HCT116 (cell line): ENCODE measurements at regions not wholly inside any gene's neighbourhood (a gene's known extent, or its start where the extent isn't known, plus 50 kb on each side); places are given as distances from the start of the nearest gene placed in this dataset.

Source experiments
- CTCF ChIP-seq, 3 experiments: fragments of 200-600 bp in 1 of 3; sonication (generic) in 1 of 3; IDR thresholded peaks in 2 of 3; conservative IDR thresholded peaks in 1 of 3; 2 replicates each; pipeline ENCODE4 v1.5.1; 2012 to 2017; ENCODE audit warnings: low read depth in 2 of 3, low read length in 2 of 3, antibody characterized with exemption in 1 of 3, borderline replicate concordance in 1 of 3, control low read depth in 1 of 3, mild to moderate bottlenecking in 1 of 3, mixed read lengths in 1 of 3, mixed run types in 1 of 3, moderate library complexity in 1 of 3; ENCODE audit not compliant: insufficient read depth in 1 of 3
- EZH2 ChIP-seq: fragments of 200-600 bp; sonication (generic); IDR thresholded peaks from 2 replicates; pipeline ENCODE4 v1.6.1; 2017; ENCODE audit warnings: antibody characterized with exemption, mixed run types
- FOSL1 ChIP-seq: IDR thresholded peaks from 2 replicates; pipeline ENCODE4 v1.6.1; 2012; ENCODE audit warnings: low read depth
- POLR2A ChIP-seq: IDR thresholded peaks from 2 replicates; pipeline ENCODE4 v1.7.0; 2011; ENCODE audit warnings: borderline replicate concordance; ENCODE audit not compliant: insufficient read depth, insufficient read length; ENCODE audit errors: extremely low read depth
- POLR2AphosphoS5 ChIP-seq: IDR thresholded peaks from 2 replicates; pipeline ENCODE4 v1.6.1; 2011; ENCODE audit warnings: mild to moderate bottlenecking, low read depth, low read length, moderate library complexity
- SIN3A ChIP-seq: IDR thresholded peaks from 2 replicates; pipeline ENCODE4 v1.6.1; 2012; ENCODE audit warnings: low read depth
- SP1 ChIP-seq: IDR thresholded peaks from 2 replicates; pipeline ENCODE4 v1.6.1; 2012; ENCODE audit warnings: low read depth
- YY1 ChIP-seq: IDR thresholded peaks from 2 replicates; pipeline ENCODE4 v1.6.1; 2011; ENCODE audit warnings: low read length, low read depth, moderate library complexity, mild to moderate bottlenecking; ENCODE audit not compliant: insufficient replicate concordance; ENCODE audit errors: extremely low read depth
- ZNF274 ChIP-seq: fragments of 200-500 bp; sonication (Bioruptor generic); IDR thresholded peaks from 2 replicates; pipeline ENCODE4 v1.6.1; 2014; ENCODE audit warnings: mild to moderate bottlenecking, low read depth, low read length, inconsistent platforms
- TF ChIP-seq, protein P1 (sequence below): IDR thresholded peaks from 2 replicates; pipeline ENCODE4 v1.6.1; 2012; ENCODE audit warnings: low read depth

DNA sequence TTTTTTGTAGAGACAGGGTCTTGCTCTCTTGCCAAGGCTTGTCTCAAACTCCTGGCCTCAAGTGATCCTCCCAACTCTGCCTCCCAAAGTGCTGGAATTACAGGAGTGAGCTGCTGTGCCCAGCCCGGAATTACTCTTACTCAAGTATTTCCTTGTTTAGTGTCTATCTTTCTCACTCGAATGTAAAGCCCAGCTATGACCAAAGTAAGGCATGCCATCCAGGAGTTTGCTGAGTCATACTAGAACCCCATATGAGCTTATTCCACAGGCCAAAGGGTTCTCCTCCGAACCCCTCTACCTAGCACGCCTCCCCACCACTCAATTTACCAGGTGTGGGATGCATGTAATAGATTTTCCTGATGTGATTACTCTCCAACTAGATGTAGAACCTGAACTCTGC, 166.6 kb upstream of the AUTS2 start:
- no peak for TF ChIP-seq CTCF (IDR thresholded peaks at IDR 0.05 in 2 of 3, conservative IDR thresholded peaks at IDR 0.05 in 1 of 3; ENCODE audit: borderline replicate concordance in 1 of 3, insufficient read depth in 1 of 3, low read depth in 2 of 3, low read length in 2 of 3)
- no peak for TF ChIP-seq EZH2
- TF ChIP-seq, protein P1, sequence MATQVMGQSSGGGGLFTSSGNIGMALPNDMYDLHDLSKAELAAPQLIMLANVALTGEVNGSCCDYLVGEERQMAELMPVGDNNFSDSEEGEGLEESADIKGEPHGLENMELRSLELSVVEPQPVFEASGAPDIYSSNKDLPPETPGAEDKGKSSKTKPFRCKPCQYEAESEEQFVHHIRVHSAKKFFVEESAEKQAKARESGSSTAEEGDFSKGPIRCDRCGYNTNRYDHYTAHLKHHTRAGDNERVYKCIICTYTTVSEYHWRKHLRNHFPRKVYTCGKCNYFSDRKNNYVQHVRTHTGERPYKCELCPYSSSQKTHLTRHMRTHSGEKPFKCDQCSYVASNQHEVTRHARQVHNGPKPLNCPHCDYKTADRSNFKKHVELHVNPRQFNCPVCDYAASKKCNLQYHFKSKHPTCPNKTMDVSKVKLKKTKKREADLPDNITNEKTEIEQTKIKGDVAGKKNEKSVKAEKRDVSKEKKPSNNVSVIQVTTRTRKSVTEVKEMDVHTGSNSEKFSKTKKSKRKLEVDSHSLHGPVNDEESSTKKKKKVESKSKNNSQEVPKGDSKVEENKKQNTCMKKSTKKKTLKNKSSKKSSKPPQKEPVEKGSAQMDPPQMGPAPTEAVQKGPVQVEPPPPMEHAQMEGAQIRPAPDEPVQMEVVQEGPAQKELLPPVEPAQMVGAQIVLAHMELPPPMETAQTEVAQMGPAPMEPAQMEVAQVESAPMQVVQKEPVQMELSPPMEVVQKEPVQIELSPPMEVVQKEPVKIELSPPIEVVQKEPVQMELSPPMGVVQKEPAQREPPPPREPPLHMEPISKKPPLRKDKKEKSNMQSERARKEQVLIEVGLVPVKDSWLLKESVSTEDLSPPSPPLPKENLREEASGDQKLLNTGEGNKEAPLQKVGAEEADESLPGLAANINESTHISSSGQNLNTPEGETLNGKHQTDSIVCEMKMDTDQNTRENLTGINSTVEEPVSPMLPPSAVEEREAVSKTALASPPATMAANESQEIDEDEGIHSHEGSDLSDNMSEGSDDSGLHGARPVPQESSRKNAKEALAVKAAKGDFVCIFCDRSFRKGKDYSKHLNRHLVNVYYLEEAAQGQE = no peak
- no peak for TF ChIP-seq POLR2AphosphoS5
- TF ChIP-seq YY1 = no peak
- no peak for TF ChIP-seq FOSL1
- TF ChIP-seq SIN3A = no peak
- TF ChIP-seq SP1 = no peak
- no peak for TF ChIP-seq ZNF274
- TF ChIP-seq POLR2A = no peak
